HepG2 (cell line): ENCODE measurements at regions not wholly inside any gene's neighbourhood (a gene's known extent, or its start where the extent isn't known, plus 50 kb on each side); places are given as distances from the start of the nearest gene placed in this dataset.

Experiments
- CEBPB ChIP-seq: IDR thresholded peaks from 2 replicates; pipeline ENCODE4 v1.6.1; 2011; ENCODE audit warnings: low read depth, low read length, improper control_type of control experiment, borderline replicate concordance
- GTF2F1 ChIP-seq: fragments of 150-350 bp; IDR thresholded peaks from 2 replicates; pipeline ENCODE4 v1.6.1; 2014; ENCODE audit warnings: low read length
- HDAC2 ChIP-seq: sonication (generic); formaldehyde crosslinking; IDR thresholded peaks from 2 replicates; pipeline ENCODE4 v1.4.0; 2020; ENCODE audit warnings: missing genetic modification reagents
- JUND ChIP-seq: sonication (generic); formaldehyde crosslinking; IDR thresholded peaks from 2 replicates; pipeline ENCODE4 v1.8.0; 2022; ENCODE audit warnings: mild to moderate bottlenecking, missing genetic modification reagents
- MEF2D ChIP-seq: sonication (generic); formaldehyde crosslinking; IDR thresholded peaks from 2 replicates; pipeline ENCODE4 v1.5.1; 2020; ENCODE audit warnings: mild to moderate bottlenecking, missing genetic modification reagents
- PRPF4 ChIP-seq: fragments of 200-400 bp; formaldehyde crosslinking; IDR thresholded peaks from 2 replicates; pipeline ENCODE4 v1.6.1; 2016; ENCODE audit warnings: low read length, low read depth; ENCODE audit not compliant: poor library complexity, severe bottlenecking
- RAD21 ChIP-seq: fragments of 450-650 bp; formaldehyde crosslinking; IDR thresholded peaks from 2 replicates; pipeline ENCODE4 v1.5.0; 2020; ENCODE audit warnings: mild to moderate bottlenecking
- SIN3A ChIP-seq: IDR thresholded peaks from 2 replicates; pipeline ENCODE4 v1.6.1; 2011; ENCODE audit warnings: low read depth, mild to moderate bottlenecking, control low read depth, low read length, borderline replicate concordance
- SP1 ChIP-seq, 2 experiments: fragments of 450-650 bp in 1 of 2; sonication (generic) in 1 of 2; formaldehyde crosslinking in 1 of 2; IDR thresholded peaks; 2 replicates each; pipeline versions ENCODE4 v1.4.0 to v1.6.1; 2016 to 2020; ENCODE audit warnings: missing genetic modification reagents in 1 of 2
- ZNF160 ChIP-seq: sonication (generic); formaldehyde crosslinking; IDR thresholded peaks from 2 replicates; pipeline ENCODE4 v1.8.0; 2022; ENCODE audit warnings: mild to moderate bottlenecking, inconsistent platforms, missing genetic modification reagents
- ZNF607 ChIP-seq: sonication (generic); formaldehyde crosslinking; IDR thresholded peaks from 2 replicates; pipeline ENCODE4 v1.5.1; 2020; ENCODE audit warnings: missing genetic modification reagents, mild to moderate bottlenecking, borderline replicate concordance
- TF ChIP-seq, protein P1 (sequence below): sonication (generic); formaldehyde crosslinking; IDR thresholded peaks from 2 replicates; pipeline ENCODE4 v1.4.0; 2020; ENCODE audit warnings: missing genetic modification reagents

DNA sequence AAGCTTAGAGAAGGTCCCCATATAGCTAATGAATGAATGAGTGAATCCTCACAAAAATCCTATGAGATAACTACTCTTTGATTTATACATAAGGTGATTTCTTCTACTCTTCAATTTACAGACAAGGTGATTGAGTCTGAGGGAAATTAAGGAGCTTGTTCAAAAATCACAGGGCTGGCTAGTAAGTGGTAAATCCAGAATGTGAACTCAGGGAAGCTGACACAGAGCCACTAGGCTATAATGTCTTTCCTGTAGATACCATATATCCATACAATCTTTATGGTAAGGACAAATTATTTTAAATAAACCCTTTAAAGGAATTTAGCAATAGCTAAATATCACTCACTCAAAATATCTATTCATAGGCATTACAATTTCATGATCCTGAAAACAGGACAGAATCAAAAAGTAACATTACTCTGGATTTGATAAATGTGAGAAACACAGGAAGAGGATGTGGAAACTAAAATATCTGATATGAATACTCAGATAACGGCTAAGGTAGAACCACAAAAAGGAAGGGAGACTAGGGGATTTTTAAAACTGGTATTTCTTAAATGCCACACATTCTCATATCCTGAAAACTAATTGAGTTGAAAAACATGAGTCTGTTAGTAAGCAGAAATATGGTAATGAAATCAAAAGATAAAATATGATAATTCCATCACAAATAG, 108.2 kb downstream of the NBPF12 start:
- no peak for TF ChIP-seq CEBPB
- TF ChIP-seq PRPF4, result no peak
- TF ChIP-seq SIN3A, result no peak
- no peak for TF ChIP-seq ZNF160
- TF ChIP-seq RAD21, result no peak
- no peak for TF ChIP-seq HDAC2 (CRISPR knock-in tag)
- TF ChIP-seq GTF2F1, result no peak
- TF ChIP-seq, protein P1, sequence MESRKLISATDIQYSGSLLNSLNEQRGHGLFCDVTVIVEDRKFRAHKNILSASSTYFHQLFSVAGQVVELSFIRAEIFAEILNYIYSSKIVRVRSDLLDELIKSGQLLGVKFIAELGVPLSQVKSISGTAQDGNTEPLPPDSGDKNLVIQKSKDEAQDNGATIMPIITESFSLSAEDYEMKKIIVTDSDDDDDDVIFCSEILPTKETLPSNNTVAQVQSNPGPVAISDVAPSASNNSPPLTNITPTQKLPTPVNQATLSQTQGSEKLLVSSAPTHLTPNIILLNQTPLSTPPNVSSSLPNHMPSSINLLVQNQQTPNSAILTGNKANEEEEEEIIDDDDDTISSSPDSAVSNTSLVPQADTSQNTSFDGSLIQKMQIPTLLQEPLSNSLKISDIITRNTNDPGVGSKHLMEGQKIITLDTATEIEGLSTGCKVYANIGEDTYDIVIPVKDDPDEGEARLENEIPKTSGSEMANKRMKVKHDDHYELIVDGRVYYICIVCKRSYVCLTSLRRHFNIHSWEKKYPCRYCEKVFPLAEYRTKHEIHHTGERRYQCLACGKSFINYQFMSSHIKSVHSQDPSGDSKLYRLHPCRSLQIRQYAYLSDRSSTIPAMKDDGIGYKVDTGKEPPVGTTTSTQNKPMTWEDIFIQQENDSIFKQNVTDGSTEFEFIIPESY, result no peak
- no peak for TF ChIP-seq JUND (CRISPR knock-in tag)
- no peak for TF ChIP-seq MEF2D (CRISPR knock-in tag)
- no peak for TF ChIP-seq ZNF607
- TF ChIP-seq SP1 (IDR thresholded peaks at IDR 0.05), result no peak
- no peak for TF ChIP-seq SP1 (CRISPR knock-in tag; IDR thresholded peaks at IDR 0.05)
